Naive B cell (primary cell): ENCODE measurements at regions not wholly inside any gene's neighbourhood (a gene's known extent, or its start where the extent isn't known, plus 50 kb on each side); places are given as distances from the start of the nearest gene placed in this dataset.

Source experiments
- ATAC-seq, 2 donors: fragments of 150-1000 bp; cut with Tn5 transposase; 2 replicates each; pipeline ENCODE4 v1.10.0; 2021; ENCODE audit warnings: low read depth in 2 of 2, mild to moderate bottlenecking in 2 of 2, moderate library complexity in 2 of 2
- DNase-seq: peaks from one replicate; pipeline ENCODE4 v3.0.0; 2022
- H3K27ac Mint-ChIP-seq, 6 donors: one replicate each; pipeline ENCODE4 v1.8.0; 2020 to 2022; ENCODE audit warnings: mild to moderate bottlenecking in 6 of 6, mixed read lengths in 6 of 6, moderate library complexity in 5 of 6, inconsistent platforms in 2 of 6
- H3K27me3 Mint-ChIP-seq, 3 donors: one replicate each; pipeline ENCODE4 v1.8.0; 2021 to 2022; ENCODE audit warnings: mixed read lengths in 3 of 3, mild to moderate bottlenecking in 1 of 3
- H3K36me3 Mint-ChIP-seq, 2 donors: one replicate each; pipeline ENCODE4 v1.8.0; 2020 to 2022; ENCODE audit warnings: mixed read lengths in 2 of 2, inconsistent platforms in 1 of 2, mild to moderate bottlenecking in 1 of 2
- H3K4me1 Mint-ChIP-seq, 3 donors: one replicate each; pipeline ENCODE4 v1.8.0; 2020 to 2022; ENCODE audit warnings: mixed read lengths in 3 of 3, inconsistent platforms in 1 of 3, mild to moderate bottlenecking in 1 of 3, moderate library complexity in 1 of 3
- H3K4me3 Mint-ChIP-seq, 8 donors: one replicate each; pipeline ENCODE4 v1.8.0; 2020 to 2022; ENCODE audit warnings: mild to moderate bottlenecking in 8 of 8, mixed read lengths in 8 of 8, moderate library complexity in 8 of 8, inconsistent platforms in 2 of 8
- H3K9me3 Mint-ChIP-seq, 7 donors: one replicate each; pipeline ENCODE4 v1.8.0; 2020 to 2022; ENCODE audit warnings: mixed read lengths in 7 of 7, mild to moderate bottlenecking in 5 of 7, inconsistent platforms in 2 of 7, moderate library complexity in 1 of 7

GRCh38 chr5:39584927-39585326 lies 160.1 kb upstream of the DAB2 start:
- H3K4me1 Mint-ChIP-seq: peaks cover 6 to 14% (median 9%) of the 10 kb centered on the region in 3 donors
- H3K27ac Mint-ChIP-seq: no peak overlapping the region
- ATAC-seq: no peak
- DNase-seq: no peak
- H3K36me3 Mint-ChIP-seq: no peaks in the 10 kb centered on the region
- no peaks in the 10 kb centered on the region for H3K9me3 Mint-ChIP-seq
- H3K27me3 Mint-ChIP-seq: peaks cover 0 to 28% (median 27%) of the 10 kb centered on the region in 3 donors
- H3K4me3 Mint-ChIP-seq: no peak overlapping the region

- no peak overlapping the region for H3K4me3 Mint-ChIP-seq
- H3K27me3 Mint-ChIP-seq: peaks cover 0 to 16% (median 13%) of the 10 kb centered on the region in 3 donors
- no peaks in the 10 kb centered on the region for H3K36me3 Mint-ChIP-seq
- DNase-seq (no peak), ATAC-seq (peak in 1 of 2 donors; percentile 41)
- no peaks in the 10 kb centered on the region for H3K9me3 Mint-ChIP-seq
- H3K4me1 Mint-ChIP-seq: peaks cover 6 to 14% (median 9%) of the 10 kb centered on the region in 3 donors
- H3K27ac Mint-ChIP-seq: peak overlapping the region in 1 of 6 donors; percentile 2
Measured at GRCh38 chr5:39580702-39581453, 156.1 kb upstream of the DAB2 start.

GRCh38 chr5:39579750-39580149 lies 155.0 kb upstream of the DAB2 start:
- Mint-ChIP-seq H3K27ac (no peak overlapping the region), H3K4me1 (peaks cover 6 to 14% (median 9%) of the 10 kb centered on the region in 3 donors), H3K27me3 (peaks cover 0 to 9% (median 6%) of the 10 kb centered on the region in 3 donors), H3K36me3 (no peaks in the 10 kb centered on the region), H3K4me3 (no peak overlapping the region), H3K9me3 (no peaks in the 10 kb centered on the region)
- ATAC-seq: no peak
- no peak for DNase-seq

- DNase-seq (peak; percentile 14), ATAC-seq (no peak)
- Mint-ChIP-seq H3K4me1 (peaks cover 6 to 14% (median 9%) of the 10 kb centered on the region in 3 donors), H3K36me3 (no peaks in the 10 kb centered on the region), H3K9me3 (no peaks in the 10 kb centered on the region), H3K27ac (peak overlapping the region in 1 of 6 donors; percentile 29), H3K27me3 (peaks cover 0 to 17% (median 6%) of the 10 kb centered on the region in 3 donors), H3K4me3 (no peak overlapping the region)
Measured at GRCh38 chr5:39578887-39579497, 154.2 kb upstream of the DAB2 start.

GRCh38 chr5:39577529-39577928 lies 152.7 kb upstream of the DAB2 start:
- ATAC-seq: no peak
- peaks cover 0 to 9% (median 0%) of the 10 kb centered on the region in 3 donors for H3K27me3 Mint-ChIP-seq
- H3K36me3 Mint-ChIP-seq: no peaks in the 10 kb centered on the region
- H3K4me1 Mint-ChIP-seq: peaks cover 6 to 14% (median 9%) of the 10 kb centered on the region in 3 donors
- H3K9me3 Mint-ChIP-seq: no peaks in the 10 kb centered on the region
- DNase-seq: no peak
- H3K27ac Mint-ChIP-seq: no peak overlapping the region
- H3K4me3 Mint-ChIP-seq: no peak overlapping the region

- ATAC-seq (no peak), DNase-seq (no peak)
- no peaks in the 10 kb centered on the region for H3K9me3 Mint-ChIP-seq
Measured at GRCh38 chr5:39570403-39571027, 145.7 kb upstream of the DAB2 start.

GRCh38 chr5:39569857-39570256 lies 145.1 kb upstream of the DAB2 start:
- ATAC-seq (no peak), DNase-seq (no peak)
- Mint-ChIP-seq H3K9me3 (no peaks in the 10 kb centered on the region), H3K27ac (no peak overlapping the region), H3K4me3 (no peak overlapping the region), H3K27me3 (peaks cover 0 to 9% (median 5%) of the 10 kb centered on the region in 3 donors), H3K36me3 (no peaks in the 10 kb centered on the region), H3K4me1 (no peaks in the 10 kb centered on the region)

More at GRCh38 chr5:39570403-39571027, 145.7 kb upstream of the DAB2 start:
- Mint-ChIP-seq H3K27me3 (peaks cover 0 to 9% (median 5%) of the 10 kb centered on the region in 3 donors), H3K36me3 (no peaks in the 10 kb centered on the region), H3K4me1 (no peaks in the 10 kb centered on the region), H3K27ac (no peak overlapping the region), H3K4me3 (no peak overlapping the region)

- no peaks in the 10 kb centered on the region for H3K4me1 Mint-ChIP-seq
- ATAC-seq: no peak
- H3K27ac Mint-ChIP-seq: peak overlapping the region in 1 of 6 donors; percentile 16
- peaks cover 0 to 5% (median 0%) of the 10 kb centered on the region in 3 donors for H3K27me3 Mint-ChIP-seq
- no peak for DNase-seq
- H3K9me3 Mint-ChIP-seq: no peaks in the 10 kb centered on the region
- no peak overlapping the region for H3K4me3 Mint-ChIP-seq
- no peaks in the 10 kb centered on the region for H3K36me3 Mint-ChIP-seq
Measured at GRCh38 chr5:39566891-39567290, 142.1 kb upstream of the DAB2 start.

- Mint-ChIP-seq H3K4me3 (no peak overlapping the region), H3K9me3 (no peaks in the 10 kb centered on the region), H3K4me1 (no peaks in the 10 kb centered on the region), H3K27ac (no peak overlapping the region), H3K36me3 (no peaks in the 10 kb centered on the region), H3K27me3 (peaks cover 0 to 11% (median 5%) of the 10 kb centered on the region in 3 donors)
- no peak for ATAC-seq
- DNase-seq: no peak
Measured at GRCh38 chr5:39566029-39566428, 141.2 kb upstream of the DAB2 start.

- ATAC-seq (no peak), DNase-seq (no peak)
- H3K4me1 Mint-ChIP-seq: no peaks in the 10 kb centered on the region
- no peak overlapping the region for H3K4me3 Mint-ChIP-seq
- no peaks in the 10 kb centered on the region for H3K9me3 Mint-ChIP-seq
- H3K27ac Mint-ChIP-seq: no peak overlapping the region
- H3K27me3 Mint-ChIP-seq: peaks cover 0 to 15% (median 11%) of the 10 kb centered on the region in 3 donors
- H3K36me3 Mint-ChIP-seq: no peaks in the 10 kb centered on the region
Measured at GRCh38 chr5:39561421-39561820, 136.6 kb upstream of the DAB2 start.

GRCh38 chr5:39560726-39561125 lies 135.9 kb upstream of the DAB2 start:
- Mint-ChIP-seq H3K27ac (no peak overlapping the region), H3K4me1 (no peaks in the 10 kb centered on the region), H3K4me3 (no peak overlapping the region), H3K36me3 (no peaks in the 10 kb centered on the region), H3K27me3 (peaks cover 0 to 15% (median 14%) of the 10 kb centered on the region in 3 donors), H3K9me3 (no peaks in the 10 kb centered on the region)
- no peak for ATAC-seq
- no peak for DNase-seq

GRCh38 chr5:39559923-39560322 lies 135.1 kb upstream of the DAB2 start:
- Mint-ChIP-seq H3K4me1 (no peaks in the 10 kb centered on the region), H3K36me3 (no peaks in the 10 kb centered on the region), H3K27ac (no peak overlapping the region), H3K4me3 (no peak overlapping the region), H3K27me3 (peaks cover 0 to 15% (median 14%) of the 10 kb centered on the region in 3 donors), H3K9me3 (no peaks in the 10 kb centered on the region)
- ATAC-seq: no peak
- no peak for DNase-seq

- Mint-ChIP-seq H3K4me3 (no peak overlapping the region), H3K36me3 (no peaks in the 10 kb centered on the region), H3K9me3 (peaks cover 0 to 6% (median 0%) of the 10 kb centered on the region in 7 donors), H3K27ac (no peak overlapping the region), H3K27me3 (peaks cover 0 to 23% (median 23%) of the 10 kb centered on the region in 3 donors), H3K4me1 (no peaks in the 10 kb centered on the region)
- no peak for ATAC-seq
- DNase-seq: no peak
Measured at GRCh38 chr5:39558541-39558940, 133.8 kb upstream of the DAB2 start.

- Mint-ChIP-seq H3K9me3 (peaks cover 0 to 6% (median 0%) of the 10 kb centered on the region in 7 donors), H3K27me3 (peaks cover 8 to 31% (median 26%) of the 10 kb centered on the region in 3 donors), H3K27ac (no peak overlapping the region), H3K36me3 (no peaks in the 10 kb centered on the region), H3K4me1 (no peaks in the 10 kb centered on the region), H3K4me3 (no peak overlapping the region)
- DNase-seq (no peak), ATAC-seq (no peak)
Measured at GRCh38 chr5:39555788-39556187, 131.0 kb upstream of the DAB2 start.
